ENCODE measurements at regions not wholly inside any gene's neighbourhood (a gene's known extent, or its start where the extent isn't known, plus 50 kb on each side); places are given as distances from the start of the nearest gene placed in this dataset.

GRCh38 chr1:191452586-191452985 lies 705.7 kb upstream of the RGS18 start:
- TF ChIP-seq CTCF (IDR thresholded peaks at IDR 0.05; ENCODE audit: low read depth, low read length) (no peak), EZH2phosphoT487 (IDR thresholded peaks at IDR 0.05; ENCODE audit: low read depth) (no peak)
